Testis (tissue), 2 donors: ENCODE measurements at regions not wholly inside any gene's neighbourhood (a gene's known extent, or its start where the extent isn't known, plus 50 kb on each side); places are given as distances from the start of the nearest gene placed in this dataset.

Source experiments
- DNase-seq: peaks from one replicate; pipeline ENCODE4 v3.0.0-alpha.2; 2019
- H3K27ac ChIP-seq, 2 donors: fragments of 200-600 bp; sonication (generic); one replicate each; pipeline ENCODE4 v1.5.1; 2019
- H3K27me3 ChIP-seq: fragments of 200-600 bp; sonication (generic); one replicate; pipeline ENCODE4 v1.5.1; 2019
- H3K36me3 ChIP-seq: fragments of 200-600 bp; sonication (generic); one replicate; pipeline ENCODE4 v1.5.1; 2017; ENCODE audit warnings: low read depth; ENCODE audit errors: missing control alignments
- H3K4me1 ChIP-seq: fragments of 200-600 bp; sonication (generic); one replicate; pipeline ENCODE4 v1.5.1; 2019
- H3K4me3 ChIP-seq, 2 donors: fragments of 200-600 bp; sonication (generic); one replicate each; pipeline ENCODE4 v1.5.1; 2017 to 2019
- H3K9me3 ChIP-seq: fragments of 200-600 bp; sonication (generic); one replicate; pipeline ENCODE4 v1.5.1; 2017
- POLR2A ChIP-seq: fragments of 450-650 bp; IDR thresholded peaks from one replicate; pipeline ENCODE4 v1.6.1; 2017; ENCODE audit warnings: antibody characterized with exemption, mild to moderate bottlenecking, moderate library complexity
- WGBS, 2 donors: methylation state at CpG; one replicate each; pipeline ENCODE4 v1.1.5; 2018; 5-methylcytosine and 5-hydroxymethylcytosine counted together
- intact Hi-C: fragments of 100-400 bp; cut with DNase I; formaldehyde crosslinking; loops from one replicate; pipeline ENCODE4 v1.15.1; 2023; ENCODE audit warnings: low total_unique reads
- TF ChIP-seq, protein P1 (sequence below), 3 experiments: fragments of 450-650 bp in 2 of 3; fragments of 200-600 bp in 1 of 3; sonication (generic) in 1 of 3; IDR thresholded peaks; one replicate each; pipeline ENCODE4 v1.5.1; 2016 to 2019; ENCODE audit warnings: antibody characterized with exemption in 3 of 3, mild to moderate bottlenecking in 2 of 3, moderate library complexity in 1 of 3

- Histone ChIP-seq H3K4me1 (no peaks in the 10 kb centered on the region), H3K4me3 (no peak overlapping the region), H3K9me3 (no peaks in the 10 kb centered on the region), H3K36me3 (no peaks in the 10 kb centered on the region), H3K27me3 (no peaks in the 10 kb centered on the region), H3K27ac (no peak overlapping the region)
- TF ChIP-seq POLR2A, result no peak
- TF ChIP-seq, protein P1, sequence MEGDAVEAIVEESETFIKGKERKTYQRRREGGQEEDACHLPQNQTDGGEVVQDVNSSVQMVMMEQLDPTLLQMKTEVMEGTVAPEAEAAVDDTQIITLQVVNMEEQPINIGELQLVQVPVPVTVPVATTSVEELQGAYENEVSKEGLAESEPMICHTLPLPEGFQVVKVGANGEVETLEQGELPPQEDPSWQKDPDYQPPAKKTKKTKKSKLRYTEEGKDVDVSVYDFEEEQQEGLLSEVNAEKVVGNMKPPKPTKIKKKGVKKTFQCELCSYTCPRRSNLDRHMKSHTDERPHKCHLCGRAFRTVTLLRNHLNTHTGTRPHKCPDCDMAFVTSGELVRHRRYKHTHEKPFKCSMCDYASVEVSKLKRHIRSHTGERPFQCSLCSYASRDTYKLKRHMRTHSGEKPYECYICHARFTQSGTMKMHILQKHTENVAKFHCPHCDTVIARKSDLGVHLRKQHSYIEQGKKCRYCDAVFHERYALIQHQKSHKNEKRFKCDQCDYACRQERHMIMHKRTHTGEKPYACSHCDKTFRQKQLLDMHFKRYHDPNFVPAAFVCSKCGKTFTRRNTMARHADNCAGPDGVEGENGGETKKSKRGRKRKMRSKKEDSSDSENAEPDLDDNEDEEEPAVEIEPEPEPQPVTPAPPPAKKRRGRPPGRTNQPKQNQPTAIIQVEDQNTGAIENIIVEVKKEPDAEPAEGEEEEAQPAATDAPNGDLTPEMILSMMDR (IDR thresholded peaks at IDR 0.05), result no peak
- 57 to 65% methylated on average over 5 of the region's 5 CpGs for WGBS, 2 donors
- DNase-seq, result no peak
- intact Hi-C loops, result no loop called here
Observed at GRCh38 chr18:26780520-26781325, 84.8 kb downstream of the AQP4 start.

DNA sequence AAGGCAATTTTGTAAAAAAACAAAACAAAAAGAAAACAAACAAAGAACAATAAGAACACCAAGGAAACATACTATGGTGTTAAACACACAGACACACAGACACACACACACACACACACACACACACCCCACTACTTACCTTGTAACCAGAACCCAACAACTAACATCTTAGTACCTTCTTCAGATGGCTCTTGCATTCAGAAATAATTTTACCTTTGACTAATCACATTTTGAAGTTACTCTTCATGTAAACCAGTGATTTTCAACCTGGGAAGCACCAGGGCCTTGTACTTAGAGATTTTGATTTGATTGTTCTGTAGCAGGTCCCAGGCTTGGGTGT, 87.5 kb downstream of the AQP4 start:
- Histone ChIP-seq H3K36me3 (no peaks in the 10 kb centered on the region), H3K4me1 (no peaks in the 10 kb centered on the region), H3K27ac (no peak overlapping the region), H3K9me3 (no peaks in the 10 kb centered on the region), H3K27me3 (no peaks in the 10 kb centered on the region), H3K4me3 (no peak overlapping the region)
- no peak for DNase-seq
- intact Hi-C loops, result no loop called here
- TF ChIP-seq, protein P1 (IDR thresholded peaks at IDR 0.05), result no peak
- no peak for TF ChIP-seq POLR2A

GRCh38 chr18:26777351-26778053, 88.0 kb downstream of the AQP4 start:
- Histone ChIP-seq H3K27ac (no peak overlapping the region), H3K27me3 (no peaks in the 10 kb centered on the region), H3K4me1 (no peaks in the 10 kb centered on the region), H3K4me3 (no peak overlapping the region), H3K9me3 (no peaks in the 10 kb centered on the region), H3K36me3 (no peaks in the 10 kb centered on the region)
- WGBS, 2 donors, result 47 to 49% methylated on average over 7 of the region's 7 CpGs
- DNase-seq, result no peak
- no peak for TF ChIP-seq POLR2A
- TF ChIP-seq, protein P1 (IDR thresholded peaks at IDR 0.05), result no peak
- intact Hi-C loops, result no loop called here

DNA sequence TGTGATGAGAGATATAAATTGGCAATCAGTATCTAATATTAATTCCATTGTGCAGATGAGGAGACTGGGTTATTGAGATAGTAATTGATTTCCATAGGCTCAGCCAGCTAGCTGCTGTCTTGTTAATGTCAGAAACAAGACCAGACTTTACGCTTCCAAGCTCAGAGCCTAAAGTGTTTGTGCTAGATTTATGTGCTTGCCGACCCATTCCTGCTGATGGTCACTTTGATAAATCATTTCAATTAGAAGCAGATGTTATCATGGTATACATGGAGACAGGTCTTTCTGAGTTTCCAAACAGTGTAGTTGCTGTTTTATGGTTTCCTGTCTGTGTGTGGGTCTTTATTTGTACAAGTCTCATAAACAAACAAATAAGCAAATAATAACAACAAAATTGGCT, 92.8 kb downstream of the AQP4 start:
- no peak for TF ChIP-seq POLR2A
- TF ChIP-seq, protein P1 (IDR thresholded peaks at IDR 0.05), result no peak
- H3K4me3 ChIP-seq, result no peak overlapping the region
- H3K27ac ChIP-seq, result no peak overlapping the region
- no peak for DNase-seq
- no peaks in the 10 kb centered on the region for H3K9me3 ChIP-seq
- WGBS, 2 donors, result 70 to 71% methylated on average over 2 of the region's 2 CpGs
- H3K4me1 ChIP-seq, result no peaks in the 10 kb centered on the region
- H3K36me3 ChIP-seq, result no peaks in the 10 kb centered on the region
- intact Hi-C loops, result no loop called here
- H3K27me3 ChIP-seq, result no peaks in the 10 kb centered on the region
